CD4-positive, CD25-positive, alpha-beta regulatory T cell (primary cell): ENCODE measurements at regions not wholly inside any gene's neighbourhood (a gene's known extent, or its start where the extent isn't known, plus 50 kb on each side); places are given as distances from the start of the nearest gene placed in this dataset.
"Not testable (repeated sequence)": the region's sequence is repeated elsewhere in the genome, so short reads cannot be mapped to it uniquely, and the experiment has no call there.

Source experiments
- ATAC-seq, 2 donors: fragments of 150-1000 bp; cut with Tn5 transposase; one replicate each; pipeline ENCODE4 v1.10.0; 2021; ENCODE audit warnings: low read depth in 2 of 2, moderate number of reproducible peaks in 2 of 2, moderate library complexity in 1 of 2
- DNase-seq, 3 donors: peaks; one replicate each; pipeline versions ENCODE4 v3.0.0 to v3.0.0-alpha.2; 2012 to 2022; ENCODE audit warnings: mixed read lengths in 1 of 3
- H3K27ac ChIP-seq: one replicate; pipeline ENCODE4 v1.7.0; 2013; ENCODE audit warnings: mild to moderate bottlenecking, low read length; ENCODE audit not compliant: insufficient read depth, poor library complexity, severe bottlenecking
- H3K27me3 ChIP-seq: one replicate; pipeline ENCODE4 v1.7.0; 2013; ENCODE audit warnings: low read length; ENCODE audit not compliant: control insufficient read depth, insufficient read depth
- H3K36me3 ChIP-seq: one replicate; pipeline ENCODE4 v1.7.0; 2013; ENCODE audit warnings: mild to moderate bottlenecking, low read length, moderate library complexity; ENCODE audit not compliant: control insufficient read depth, insufficient read depth
- H3K4me1 ChIP-seq: 2 replicates; pipeline ENCODE4 v1.7.0; 2013; ENCODE audit warnings: mild to moderate bottlenecking, low read length; ENCODE audit not compliant: insufficient read depth, control insufficient read depth, poor library complexity, severe bottlenecking
- H3K4me3 ChIP-seq: one replicate; pipeline ENCODE4 v1.7.0; 2013; ENCODE audit warnings: low read depth, mild to moderate bottlenecking, low read length, moderate library complexity
- H3K9me3 ChIP-seq, 2 experiments: 1 replicate in 1 of 2; 2 replicates in 1 of 2; pipeline ENCODE4 v1.7.0; 2013; ENCODE audit warnings: low read length in 2 of 2, mild to moderate bottlenecking in 1 of 2, moderate library complexity in 1 of 2; ENCODE audit not compliant: control insufficient read depth in 2 of 2
- H3K27ac Mint-ChIP-seq, 3 donors: one replicate each; pipeline ENCODE4 v1.8.0; 2020 to 2022; ENCODE audit warnings: mild to moderate bottlenecking in 3 of 3, mixed read lengths in 3 of 3, moderate library complexity in 2 of 3
- H3K27me3 Mint-ChIP-seq: one replicate; pipeline ENCODE4 v1.8.0; 2022; ENCODE audit warnings: mild to moderate bottlenecking, mixed read lengths
- H3K36me3 Mint-ChIP-seq: one replicate; pipeline ENCODE4 v1.8.0; 2020; ENCODE audit warnings: mixed read lengths
- H3K4me1 Mint-ChIP-seq, 4 donors: one replicate each; pipeline ENCODE4 v1.8.0; 2020 to 2022; ENCODE audit warnings: mixed read lengths in 4 of 4, mild to moderate bottlenecking in 1 of 4
- H3K4me3 Mint-ChIP-seq, 4 donors: one replicate each; pipeline ENCODE4 v1.8.0; 2020 to 2022; ENCODE audit warnings: mild to moderate bottlenecking in 4 of 4, mixed read lengths in 4 of 4, moderate library complexity in 3 of 4
- H3K9me3 Mint-ChIP-seq, 7 donors: one replicate each; pipeline ENCODE4 v1.8.0; 2020 to 2022; ENCODE audit warnings: mixed read lengths in 7 of 7, mild to moderate bottlenecking in 3 of 7, moderate library complexity in 2 of 7

DNA sequence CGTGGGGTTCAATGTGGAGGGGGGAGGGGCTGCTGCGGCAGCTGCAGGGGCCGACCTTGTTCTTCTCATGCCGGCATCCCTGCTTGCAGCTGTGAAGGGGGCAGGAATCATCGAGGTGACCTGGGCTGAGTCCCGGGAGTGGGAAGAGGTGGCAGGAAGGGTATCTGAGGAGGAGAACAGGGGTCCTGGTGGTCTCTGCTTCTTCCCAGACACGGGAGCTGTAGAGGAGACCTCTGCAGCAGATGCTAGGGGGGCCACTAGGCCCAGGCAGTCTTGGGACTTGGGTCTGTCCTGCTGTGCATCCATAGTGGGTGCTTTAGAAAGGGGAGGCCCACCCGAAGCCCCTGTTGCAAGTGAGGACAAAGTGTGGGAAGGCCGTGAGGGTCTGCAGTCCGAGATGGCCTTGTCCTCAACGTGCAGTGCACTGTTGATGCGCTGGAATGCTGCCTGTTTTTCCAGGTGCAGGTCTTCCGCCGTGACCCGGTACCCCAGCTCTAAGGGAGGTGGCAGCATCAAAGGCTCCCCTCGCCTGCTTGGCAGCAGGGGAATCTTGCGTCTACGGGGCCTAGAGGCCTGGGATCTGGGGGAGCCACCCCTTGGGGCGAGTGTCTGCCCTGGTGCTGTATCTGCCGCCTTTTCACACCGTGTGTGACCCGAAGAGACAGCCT is 1370.0 kb downstream of the CDH12 start:
- not testable (repeated sequence) for H3K9me3 Mint-ChIP-seq, H3K4me1 ChIP-seq, H3K27me3 ChIP-seq, H3K27me3 Mint-ChIP-seq, DNase-seq, H3K9me3 ChIP-seq, ATAC-seq, H3K36me3 ChIP-seq, H3K27ac Mint-ChIP-seq, H3K4me3 Mint-ChIP-seq, H3K27ac ChIP-seq, H3K36me3 Mint-ChIP-seq, H3K4me1 Mint-ChIP-seq, H3K4me3 ChIP-seq

DNA sequence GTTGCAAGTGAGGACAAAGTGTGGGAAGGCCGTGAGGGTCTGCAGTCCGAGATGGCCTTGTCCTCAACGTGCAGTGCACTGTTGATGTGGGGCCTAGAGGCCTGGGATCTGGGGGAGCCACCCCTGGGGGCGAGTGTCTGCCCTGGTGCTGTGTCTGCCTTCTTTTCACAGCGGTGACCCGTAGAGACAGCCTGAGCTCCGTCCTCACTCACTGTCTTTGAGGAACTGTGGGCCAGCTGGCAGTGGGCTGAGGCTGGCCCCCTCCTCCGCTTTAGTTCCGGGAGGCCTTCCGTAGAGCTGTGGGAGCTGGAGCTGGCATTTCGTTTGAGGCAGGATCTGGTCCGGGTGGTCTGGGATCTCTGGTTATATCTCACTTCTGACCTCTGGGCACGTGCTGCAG is 1370.6 kb downstream of the CDH12 start:
- DNase-seq, H3K27me3 Mint-ChIP-seq, H3K9me3 ChIP-seq, H3K9me3 Mint-ChIP-seq, ATAC-seq, H3K4me3 Mint-ChIP-seq, H3K36me3 ChIP-seq, H3K27ac ChIP-seq, H3K4me1 ChIP-seq, H3K4me3 ChIP-seq, H3K27me3 ChIP-seq, H3K27ac Mint-ChIP-seq, H3K36me3 Mint-ChIP-seq, H3K4me1 Mint-ChIP-seq: not testable (repeated sequence)

DNA sequence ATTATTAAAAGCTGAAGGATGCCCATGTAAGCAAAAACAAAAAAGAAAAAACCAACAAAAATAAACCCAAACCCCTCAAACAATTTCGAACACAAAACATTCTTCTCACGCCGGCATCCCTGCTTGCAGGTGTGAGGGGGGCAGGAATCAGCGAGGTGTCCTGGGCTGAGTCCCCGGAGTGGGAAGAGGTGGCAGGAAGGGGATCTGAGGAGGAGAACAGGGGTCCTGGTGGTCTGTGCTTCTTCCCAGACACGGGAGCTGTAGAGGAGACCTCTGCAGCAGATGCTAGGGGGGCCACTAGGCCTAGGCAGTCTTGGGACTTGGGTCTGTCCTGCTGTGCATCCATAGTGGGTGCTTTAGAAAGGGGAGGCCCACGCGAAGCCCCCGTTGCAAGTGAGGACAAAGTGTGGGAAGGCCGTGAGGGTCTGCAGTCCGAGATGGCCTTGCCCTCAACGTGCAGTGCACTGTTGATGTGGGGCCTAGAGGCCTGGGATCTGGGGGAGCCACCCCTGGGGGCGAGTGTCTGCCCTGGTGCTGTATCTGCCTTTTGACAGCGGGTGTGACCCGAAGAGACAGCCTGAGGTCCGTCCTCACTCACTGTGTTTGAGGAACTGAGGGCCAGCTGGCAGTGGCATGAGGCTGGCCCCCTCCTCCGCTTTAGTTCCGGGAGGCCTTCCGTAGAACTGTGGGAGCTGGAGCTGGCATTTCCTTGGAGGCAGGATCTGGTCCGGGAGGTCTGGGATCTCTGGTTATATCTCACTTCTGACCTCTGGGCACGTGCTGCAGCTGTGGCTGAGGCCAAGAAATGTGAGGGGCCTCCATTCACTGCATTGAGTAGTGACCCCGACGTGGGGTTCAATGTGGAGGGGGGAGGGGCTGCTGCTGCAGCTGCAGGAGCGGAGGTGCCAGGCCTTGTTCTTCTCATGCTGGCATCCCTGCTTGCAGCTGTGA is 1371.5 kb downstream of the CDH12 start:
- not testable (repeated sequence) for H3K4me1 Mint-ChIP-seq, H3K36me3 Mint-ChIP-seq, H3K4me1 ChIP-seq, H3K4me3 ChIP-seq, H3K9me3 Mint-ChIP-seq, H3K27me3 ChIP-seq, H3K9me3 ChIP-seq, ATAC-seq, H3K4me3 Mint-ChIP-seq, H3K27me3 Mint-ChIP-seq, H3K27ac ChIP-seq, H3K36me3 ChIP-seq, DNase-seq
- peak overlapping the region in 1 of 3 donors; percentile 15 for H3K27ac Mint-ChIP-seq

DNA sequence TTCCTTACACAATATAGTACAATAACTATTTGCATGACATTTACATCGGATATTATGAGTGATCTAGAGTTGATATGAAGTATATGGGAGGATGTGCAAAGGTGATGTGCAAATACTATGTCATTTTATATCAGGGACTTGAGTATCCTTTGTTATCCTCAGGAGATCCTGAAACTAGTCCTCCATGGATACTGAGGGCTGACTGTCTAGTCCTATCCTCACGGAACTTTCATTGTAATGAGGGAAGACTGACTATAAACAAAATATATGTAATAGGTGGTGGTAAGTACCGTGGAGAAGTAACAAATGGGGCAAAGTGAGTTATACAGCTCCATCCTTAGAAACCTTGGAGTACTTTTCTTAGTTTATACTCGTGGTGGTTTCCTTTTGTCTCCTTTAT is 1373.1 kb downstream of the CDH12 start:
- H3K9me3 Mint-ChIP-seq, H3K27ac Mint-ChIP-seq, H3K27me3 ChIP-seq, H3K36me3 Mint-ChIP-seq, ATAC-seq, H3K9me3 ChIP-seq, H3K27ac ChIP-seq, H3K36me3 ChIP-seq, DNase-seq, H3K4me1 Mint-ChIP-seq, H3K4me3 Mint-ChIP-seq, H3K27me3 Mint-ChIP-seq, H3K4me1 ChIP-seq, H3K4me3 ChIP-seq: not testable (repeated sequence)

DNA sequence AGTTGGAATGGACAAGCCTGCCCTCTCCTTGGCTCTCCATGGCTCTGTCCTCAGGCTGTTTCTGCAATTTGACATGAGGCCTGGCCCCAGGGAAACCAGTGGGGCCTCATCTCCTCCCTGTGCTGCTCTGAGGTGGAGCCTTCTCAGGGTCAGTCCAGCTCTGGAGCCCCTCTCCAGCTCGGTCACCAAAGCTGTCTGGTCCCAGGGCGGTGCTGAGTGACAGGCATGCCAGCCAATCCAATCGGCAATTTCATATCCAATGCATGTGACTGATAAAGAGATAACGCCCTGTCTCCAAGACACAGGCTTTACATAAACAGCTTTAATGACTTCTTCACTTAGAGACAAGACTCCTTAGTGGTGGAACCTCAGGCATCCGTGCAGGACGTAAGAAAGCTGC is 1379.2 kb downstream of the CDH12 start:
- peaks cover 21% of the 10 kb centered on the region for H3K36me3 Mint-ChIP-seq
- H3K36me3 ChIP-seq, H3K4me1 ChIP-seq, H3K27me3 Mint-ChIP-seq, H3K27me3 ChIP-seq, H3K9me3 Mint-ChIP-seq, H3K4me3 Mint-ChIP-seq, ATAC-seq, H3K4me3 ChIP-seq, H3K4me1 Mint-ChIP-seq, DNase-seq, H3K27ac ChIP-seq, H3K9me3 ChIP-seq, H3K27ac Mint-ChIP-seq: not testable (repeated sequence)

DNA sequence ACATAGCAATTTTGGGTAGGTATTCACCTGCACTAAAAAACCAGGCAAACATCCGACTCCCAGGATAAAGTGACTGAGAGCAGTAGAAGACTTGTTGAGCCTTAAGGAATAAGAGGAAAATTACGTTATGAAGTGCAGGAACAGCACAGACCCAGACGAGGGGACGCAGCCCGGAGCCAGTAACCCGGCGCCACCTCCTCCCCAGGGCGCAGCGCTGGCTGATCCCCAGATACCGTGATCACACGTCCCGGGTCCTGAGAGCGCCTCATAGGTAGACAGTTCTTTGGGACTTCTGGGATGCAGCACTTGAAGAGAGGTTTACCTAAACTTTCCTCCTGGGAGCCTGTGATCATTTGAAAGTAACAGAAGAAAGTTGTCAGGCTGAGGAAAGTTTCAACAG is 1379.7 kb downstream of the CDH12 start:
- not testable (repeated sequence) for H3K4me1 Mint-ChIP-seq, H3K9me3 ChIP-seq, H3K27ac Mint-ChIP-seq, DNase-seq, H3K36me3 ChIP-seq, H3K4me3 Mint-ChIP-seq, H3K9me3 Mint-ChIP-seq, H3K27me3 ChIP-seq, H3K27me3 Mint-ChIP-seq, H3K27ac ChIP-seq, H3K4me3 ChIP-seq, H3K4me1 ChIP-seq, ATAC-seq
- H3K36me3 Mint-ChIP-seq: peaks cover 18% of the 10 kb centered on the region

DNA sequence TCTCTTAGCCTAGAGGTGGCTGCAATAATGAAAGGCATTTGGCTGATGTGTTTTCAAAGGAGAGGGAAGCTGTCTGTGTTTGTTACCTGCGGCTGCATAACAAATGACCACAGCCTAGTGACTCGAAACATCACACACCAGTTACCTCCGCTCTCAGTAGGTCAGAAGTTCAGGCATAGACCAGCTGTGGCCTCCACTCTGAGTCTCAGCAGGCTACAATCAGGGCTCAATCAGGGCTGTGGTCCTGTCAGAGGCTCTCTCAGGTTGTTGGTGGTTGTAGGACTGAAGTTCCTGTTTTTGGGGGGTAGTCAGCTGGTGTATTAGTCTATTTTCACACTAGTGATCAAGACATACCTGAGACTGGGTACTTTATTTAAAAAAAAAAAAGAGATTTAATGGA is 1381.5 kb downstream of the CDH12 start:
- H3K27me3 Mint-ChIP-seq, DNase-seq, H3K36me3 ChIP-seq, H3K27me3 ChIP-seq, ATAC-seq, H3K9me3 Mint-ChIP-seq, H3K27ac ChIP-seq, H3K27ac Mint-ChIP-seq, H3K4me1 Mint-ChIP-seq, H3K4me3 ChIP-seq, H3K4me1 ChIP-seq, H3K4me3 Mint-ChIP-seq, H3K9me3 ChIP-seq: not testable (repeated sequence)
- peaks cover 18% of the 10 kb centered on the region for H3K36me3 Mint-ChIP-seq

DNA sequence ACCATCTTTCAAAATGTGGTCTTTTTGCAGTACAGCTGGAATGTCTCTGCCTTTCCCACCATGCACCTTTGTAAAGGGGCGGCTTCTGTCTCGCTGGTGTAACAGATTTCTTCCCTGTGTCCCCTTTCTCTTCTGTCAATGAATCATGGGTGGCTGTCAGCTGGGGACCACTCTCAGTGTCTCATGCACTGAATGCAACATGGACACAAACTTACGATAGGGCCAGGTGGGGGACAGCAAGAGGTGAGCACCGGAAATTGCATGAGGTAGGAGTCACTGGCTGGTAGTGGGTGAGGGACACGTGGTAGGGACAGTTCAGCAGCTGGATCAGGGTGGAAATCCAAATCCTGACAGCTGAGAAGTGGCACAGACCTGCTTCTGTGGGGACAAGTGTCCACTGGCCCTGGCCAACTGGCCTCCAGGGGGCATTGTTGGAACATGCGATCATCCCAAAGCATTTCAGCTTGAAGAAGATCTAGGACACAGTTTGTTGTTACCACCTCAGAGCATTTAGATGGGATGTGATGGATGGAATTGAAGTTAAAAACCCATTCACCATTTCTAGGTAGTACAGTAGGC is 1383.5 kb downstream of the CDH12 start:
- not testable (repeated sequence) for H3K27ac Mint-ChIP-seq, H3K9me3 ChIP-seq, H3K27me3 Mint-ChIP-seq, H3K4me1 Mint-ChIP-seq, H3K4me1 ChIP-seq, ATAC-seq, H3K9me3 Mint-ChIP-seq, H3K27ac ChIP-seq, H3K4me3 Mint-ChIP-seq, H3K4me3 ChIP-seq, H3K36me3 ChIP-seq, H3K27me3 ChIP-seq
- peaks cover 23% of the 10 kb centered on the region for H3K36me3 Mint-ChIP-seq
- peak in 1 of 3 donors; percentile 10 for DNase-seq
